Effector memory CD4-positive, alpha-beta T cell (primary cell): ENCODE measurements at regions not wholly inside any gene's neighbourhood (a gene's known extent, or its start where the extent isn't known, plus 50 kb on each side); places are given as distances from the start of the nearest gene placed in this dataset.

ENCODE experiments used
- DNase-seq, 3 donors: peaks; one replicate each; pipeline ENCODE4 v3.0.0-alpha.2; 2020
- H3K27ac ChIP-seq: 2 replicates; pipeline ENCODE4 v1.7.0; 2013; ENCODE audit warnings: mild to moderate bottlenecking, low read length, moderate library complexity; ENCODE audit not compliant: insufficient read depth, poor library complexity, severe bottlenecking
- H3K27me3 ChIP-seq: replicated peaks from 2 replicates; pipeline ENCODE4 v1.7.0; 2013; ENCODE audit warnings: mild to moderate bottlenecking, low read length; ENCODE audit not compliant: insufficient read depth, control insufficient read depth, poor library complexity, severe bottlenecking
- H3K36me3 ChIP-seq: 2 replicates; pipeline ENCODE4 v1.7.0; 2013; ENCODE audit warnings: mild to moderate bottlenecking, low read length, moderate library complexity; ENCODE audit not compliant: control insufficient read depth, insufficient read depth
- H3K4me1 ChIP-seq: 2 replicates; pipeline ENCODE4 v1.7.0; 2013; ENCODE audit warnings: low read length, mild to moderate bottlenecking; ENCODE audit not compliant: control insufficient read depth, insufficient read depth, poor library complexity, severe bottlenecking
- H3K4me3 ChIP-seq: 2 replicates; pipeline ENCODE4 v1.7.0; 2013; ENCODE audit warnings: low read length, low read depth, mild to moderate bottlenecking; ENCODE audit not compliant: insufficient read depth, poor library complexity, severe bottlenecking
- H3K9me3 ChIP-seq: 2 replicates; pipeline ENCODE4 v1.7.0; 2013; ENCODE audit warnings: mild to moderate bottlenecking, low read length, moderate library complexity; ENCODE audit not compliant: control insufficient read depth

GRCh38 chr1:23616292-23616824 is 57.1 kb upstream of the ID3 start:
- H3K4me3 ChIP-seq = no peak overlapping the region
- DNase-seq = no peak
- H3K4me1 ChIP-seq = peaks cover 88% of the 10 kb centered on the region
- no peak overlapping the region for H3K27ac ChIP-seq
- H3K27me3 ChIP-seq = no peaks in the 10 kb centered on the region
- H3K9me3 ChIP-seq = no peaks in the 10 kb centered on the region
- no peaks in the 10 kb centered on the region for H3K36me3 ChIP-seq

GRCh38 chr1:23615852-23616251 is 56.6 kb upstream of the ID3 start:
- no peak for DNase-seq
- Histone ChIP-seq H3K27ac (no peak overlapping the region), H3K4me3 (no peak overlapping the region), H3K27me3 (no peaks in the 10 kb centered on the region), H3K4me1 (peaks cover 83% of the 10 kb centered on the region), H3K36me3 (no peaks in the 10 kb centered on the region), H3K9me3 (no peaks in the 10 kb centered on the region)

- Histone ChIP-seq H3K27ac (peak overlapping the region; percentile 30), H3K36me3 (no peaks in the 10 kb centered on the region), H3K4me1 (peaks cover 79% of the 10 kb centered on the region), H3K9me3 (no peaks in the 10 kb centered on the region), H3K4me3 (no peak overlapping the region), H3K27me3 (no peaks in the 10 kb centered on the region)
- DNase-seq = no peak
Observed at GRCh38 chr1:23615423-23615822, 56.1 kb upstream of the ID3 start.

GRCh38 chr1:23614032-23614660 is 54.8 kb upstream of the ID3 start:
- H3K27ac ChIP-seq = peak overlapping the region; percentile 65
- H3K4me1 ChIP-seq = peaks cover 69% of the 10 kb centered on the region
- no peaks in the 10 kb centered on the region for H3K9me3 ChIP-seq
- no peaks in the 10 kb centered on the region for H3K27me3 ChIP-seq
- no peak for DNase-seq
- no peaks in the 10 kb centered on the region for H3K36me3 ChIP-seq
- no peak overlapping the region for H3K4me3 ChIP-seq

- Histone ChIP-seq H3K9me3 (no peaks in the 10 kb centered on the region), H3K4me1 (peaks cover 62% of the 10 kb centered on the region), H3K36me3 (no peaks in the 10 kb centered on the region), H3K27me3 (no peaks in the 10 kb centered on the region), H3K4me3 (no peak overlapping the region), H3K27ac (peak overlapping the region; percentile 65)
- peak in 1 of 3 donors; percentile 18 for DNase-seq
Observed at GRCh38 chr1:23613191-23614031, 54.1 kb upstream of the ID3 start.

GRCh38 chr1:23611601-23612327 is 52.5 kb upstream of the ID3 start:
- H3K36me3 ChIP-seq = no peaks in the 10 kb centered on the region
- no peaks in the 10 kb centered on the region for H3K27me3 ChIP-seq
- no peaks in the 10 kb centered on the region for H3K9me3 ChIP-seq
- H3K4me3 ChIP-seq = no peak overlapping the region
- peaks cover 58% of the 10 kb centered on the region for H3K4me1 ChIP-seq
- H3K27ac ChIP-seq = peak overlapping the region; percentile 8
- DNase-seq = peak in 1 of 3 donors; percentile 17

- H3K4me1 ChIP-seq = peaks cover 60% of the 10 kb centered on the region
- no peak for DNase-seq
Observed at GRCh38 chr1:23610677-23611076, 51.4 kb upstream of the ID3 start.

GRCh38 chr1:23609971-23610370 is 50.7 kb upstream of the ID3 start:
- H3K9me3 ChIP-seq = no peaks in the 10 kb centered on the region
- H3K27ac ChIP-seq = no peak overlapping the region
- H3K4me1 ChIP-seq = peaks cover 53% of the 10 kb centered on the region
- H3K27me3 ChIP-seq = no peaks in the 10 kb centered on the region
- no peaks in the 10 kb centered on the region for H3K36me3 ChIP-seq
- no peak overlapping the region for H3K4me3 ChIP-seq
- DNase-seq = no peak

More at GRCh38 chr1:23610677-23611076, 51.4 kb upstream of the ID3 start:
- Histone ChIP-seq H3K9me3 (no peaks in the 10 kb centered on the region), H3K27me3 (no peaks in the 10 kb centered on the region), H3K36me3 (no peaks in the 10 kb centered on the region), H3K4me3 (no peak overlapping the region), H3K27ac (no peak overlapping the region)
